Fibroblast of lung (primary cell): ENCODE measurements at regions not wholly inside any gene's neighbourhood (a gene's known extent, or its start where the extent isn't known, plus 50 kb on each side); places are given as distances from the start of the nearest gene placed in this dataset.

Experiments used
- EZH2 ChIP-seq: IDR thresholded peaks from 2 replicates; pipeline ENCODE4 v1.5.1; 2012; ENCODE audit warnings: low read length, control low read depth, mild to moderate bottlenecking; ENCODE audit errors: missing control alignments
- TF ChIP-seq, protein P1 (sequence below), 2 donors: IDR thresholded peaks in 1 of 2; conservative IDR thresholded peaks in 1 of 2; 1 replicate in 1 of 2; 2 replicates in 1 of 2; pipeline ENCODE4 v1.5.1; 2011 to 2012; ENCODE audit warnings: low read length in 2 of 2, control low read depth in 1 of 2, inconsistent platforms in 1 of 2, low read depth in 1 of 2, mild to moderate bottlenecking in 1 of 2

DNA sequence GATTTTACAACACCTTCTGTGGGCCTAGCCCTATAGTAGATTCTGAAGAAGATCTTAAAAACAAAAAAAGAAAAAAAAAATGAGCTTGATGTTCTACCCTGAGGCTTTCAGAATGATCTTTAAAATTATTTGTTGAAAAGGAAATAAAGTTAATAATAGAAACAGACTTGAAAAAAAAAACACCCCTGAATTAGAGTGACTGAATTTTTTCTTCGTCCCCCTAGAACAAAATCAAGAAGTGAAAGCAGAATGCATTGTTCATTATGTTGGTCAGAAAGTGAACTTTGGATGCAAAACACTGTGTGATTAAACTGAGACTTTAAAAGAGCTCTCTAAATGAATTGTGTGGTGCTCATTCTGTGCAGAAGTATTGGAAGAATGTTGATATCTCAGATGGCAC is 1384.4 kb upstream of the PIK3C3 start:
- TF ChIP-seq EZH2: no peak
- TF ChIP-seq, protein P1, sequence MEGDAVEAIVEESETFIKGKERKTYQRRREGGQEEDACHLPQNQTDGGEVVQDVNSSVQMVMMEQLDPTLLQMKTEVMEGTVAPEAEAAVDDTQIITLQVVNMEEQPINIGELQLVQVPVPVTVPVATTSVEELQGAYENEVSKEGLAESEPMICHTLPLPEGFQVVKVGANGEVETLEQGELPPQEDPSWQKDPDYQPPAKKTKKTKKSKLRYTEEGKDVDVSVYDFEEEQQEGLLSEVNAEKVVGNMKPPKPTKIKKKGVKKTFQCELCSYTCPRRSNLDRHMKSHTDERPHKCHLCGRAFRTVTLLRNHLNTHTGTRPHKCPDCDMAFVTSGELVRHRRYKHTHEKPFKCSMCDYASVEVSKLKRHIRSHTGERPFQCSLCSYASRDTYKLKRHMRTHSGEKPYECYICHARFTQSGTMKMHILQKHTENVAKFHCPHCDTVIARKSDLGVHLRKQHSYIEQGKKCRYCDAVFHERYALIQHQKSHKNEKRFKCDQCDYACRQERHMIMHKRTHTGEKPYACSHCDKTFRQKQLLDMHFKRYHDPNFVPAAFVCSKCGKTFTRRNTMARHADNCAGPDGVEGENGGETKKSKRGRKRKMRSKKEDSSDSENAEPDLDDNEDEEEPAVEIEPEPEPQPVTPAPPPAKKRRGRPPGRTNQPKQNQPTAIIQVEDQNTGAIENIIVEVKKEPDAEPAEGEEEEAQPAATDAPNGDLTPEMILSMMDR (conservative IDR thresholded peaks at IDR 0.05 in 1 of 2, IDR thresholded peaks at IDR 0.05 in 1 of 2; ENCODE audit: low read depth in 1 of 2, low read length in 2 of 2): no peak
